Occipital lobe (tissue), 1 donor: ENCODE measurements at regions not wholly inside any gene's neighbourhood (a gene's known extent, or its start where the extent isn't known, plus 50 kb on each side); places are given as distances from the start of the nearest gene placed in this dataset.
A peak's percentile ranks its signal among the peaks of the same experiment; 100 is the strongest.

Source experiments
- DNase-seq: peaks from one replicate; lab custom pipeline; 2025; lab: John Stamatoyannopoulos, UW

- DNase-seq: no peak
These were observed 1186.5 kb downstream of the BRD1 start for GRCh38 chr22:48640890-48641841.

- no peak for DNase-seq
These were observed 1187.6 kb downstream of the BRD1 start for GRCh38 chr22:48639896-48640748.

GRCh38 chr22:48639021-48639795 lies 1188.5 kb downstream of the BRD1 start:
- DNase-seq: no peak

- no peak for DNase-seq
These were observed 1190.4 kb downstream of the BRD1 start for GRCh38 chr22:48637231-48637630.

- no peak for DNase-seq
These were observed 1190.9 kb downstream of the BRD1 start for GRCh38 chr22:48636746-48637145.

GRCh38 chr22:48635816-48636215 lies 1191.9 kb downstream of the BRD1 start:
- no peak for DNase-seq

- no peak for DNase-seq
These were observed 1192.6 kb downstream of the BRD1 start for GRCh38 chr22:48635031-48635430.

- no peak for DNase-seq
These were observed 1193.5 kb downstream of the BRD1 start for GRCh38 chr22:48633996-48634836.

- DNase-seq: no peak
These were observed 1194.9 kb downstream of the BRD1 start for GRCh38 chr22:48632646-48633246.

GRCh38 chr22:48631288-48631863 lies 1196.3 kb downstream of the BRD1 start:
- no peak for DNase-seq

GRCh38 chr22:48630848-48631247 lies 1196.8 kb downstream of the BRD1 start:
- no peak for DNase-seq

- no peak for DNase-seq
These were observed 1197.3 kb downstream of the BRD1 start for GRCh38 chr22:48630433-48630754.

GRCh38 chr22:48629631-48630432 lies 1197.8 kb downstream of the BRD1 start:
- DNase-seq: peak; percentile 55

- DNase-seq: no peak
These were observed 1198.7 kb downstream of the BRD1 start for GRCh38 chr22:48628891-48629543.

- DNase-seq: no peak
These were observed 1199.7 kb downstream of the BRD1 start for GRCh38 chr22:48627966-48628365.

- DNase-seq: no peak
These were observed 1200.5 kb downstream of the BRD1 start for GRCh38 chr22:48627203-48627602.

GRCh38 chr22:48624401-48624800 lies 1203.3 kb downstream of the BRD1 start:
- no peak for DNase-seq

- no peak for DNase-seq
These were observed 1204.7 kb downstream of the BRD1 start for GRCh38 chr22:48622891-48623545.
